ENCODE measurements at regions not wholly inside any gene's neighbourhood (a gene's known extent, or its start where the extent isn't known, plus 50 kb on each side); places are given as distances from the start of the nearest gene placed in this dataset.
"Not testable (repeated sequence)": the region's sequence is repeated elsewhere in the genome, so short reads cannot be mapped to it uniquely, and the experiment has no call there.

DNA sequence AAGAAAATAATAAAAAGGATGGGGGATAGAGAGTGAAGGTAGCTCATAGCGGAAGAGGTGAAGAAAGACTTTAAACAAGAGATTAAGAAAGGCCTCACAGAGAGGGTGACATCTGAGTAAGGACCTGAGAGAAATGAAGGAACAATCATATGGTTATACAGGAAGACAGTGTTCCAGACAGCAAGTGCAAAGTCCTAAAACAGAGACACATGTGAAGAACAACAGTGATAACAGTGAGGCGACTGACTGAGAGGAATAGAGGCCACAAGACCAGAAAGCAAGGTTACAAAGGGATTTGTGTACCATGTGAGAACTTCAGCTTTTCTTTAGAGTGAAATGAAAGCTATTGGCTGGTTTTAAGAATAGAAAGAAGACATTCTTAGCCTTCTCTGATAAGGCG lies 141.6 kb upstream of the PALMD start:
- DNase-seq, result no peak

GRCh38 chr1:99506631-99507030 lies 139.3 kb upstream of the PALMD start:
- DNase-seq, result no peak

DNA sequence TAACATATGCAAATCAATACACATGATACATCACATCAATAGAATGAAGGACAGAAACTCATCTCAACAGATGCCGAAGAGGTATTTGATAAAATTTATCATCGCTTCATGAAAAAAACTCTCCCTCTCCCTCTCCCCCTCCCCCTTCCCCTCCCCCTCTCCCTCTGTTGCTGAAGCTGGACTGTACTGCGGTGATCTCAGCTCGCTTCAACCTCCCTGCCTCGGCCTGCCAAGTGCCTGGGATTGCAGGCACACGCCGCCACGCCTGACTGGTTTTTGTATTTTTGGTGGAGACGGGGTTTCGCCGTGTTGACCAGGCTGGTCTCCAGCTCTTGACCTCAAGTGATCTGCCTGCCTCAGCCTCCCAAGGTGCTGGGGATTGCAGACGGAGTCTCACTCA lies 138.5 kb upstream of the PALMD start:
- DNase-seq, result not testable (repeated sequence)

DNA sequence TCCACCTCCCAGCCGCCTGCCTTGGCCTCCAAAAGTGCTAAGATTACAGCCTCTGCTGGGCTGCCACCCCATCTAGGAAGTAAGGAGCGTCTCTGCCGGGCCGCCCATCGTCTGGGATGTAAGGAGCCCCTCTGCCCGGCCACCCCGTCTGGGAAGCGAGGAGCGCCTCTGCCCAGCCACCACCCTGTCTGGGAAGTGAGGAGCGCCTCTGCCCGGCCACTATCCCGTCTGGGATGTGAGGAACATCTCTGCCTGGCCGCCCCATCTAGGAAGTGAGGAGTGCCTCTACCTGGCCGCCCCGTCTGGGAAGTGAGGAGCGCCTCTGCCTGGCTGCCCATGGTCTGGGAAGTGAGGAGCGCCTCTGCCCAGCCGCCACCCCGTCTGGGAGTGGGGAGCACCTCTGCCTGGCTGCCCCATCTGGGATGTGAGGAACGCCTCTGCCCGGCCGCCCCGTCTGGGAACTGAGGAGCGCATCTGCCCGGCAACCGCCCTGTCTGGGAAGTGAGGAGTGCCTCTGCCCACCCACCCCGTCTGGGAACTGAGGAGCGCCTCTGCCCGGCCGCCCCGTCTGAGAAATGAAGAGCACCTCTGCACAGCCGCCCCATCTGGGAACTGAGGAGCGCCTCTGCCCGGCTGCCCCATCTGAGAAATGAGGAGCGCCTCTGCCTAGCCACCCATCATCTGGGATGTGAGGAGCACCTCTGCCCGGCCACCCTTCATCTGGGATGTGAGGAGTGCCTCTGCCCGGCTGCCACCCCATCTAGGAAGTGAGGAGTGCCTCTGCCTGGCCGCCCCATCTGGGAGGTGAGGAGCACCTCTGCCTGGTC lies 137.8 kb upstream of the PALMD start:
- DNase-seq, result no peak

DNA sequence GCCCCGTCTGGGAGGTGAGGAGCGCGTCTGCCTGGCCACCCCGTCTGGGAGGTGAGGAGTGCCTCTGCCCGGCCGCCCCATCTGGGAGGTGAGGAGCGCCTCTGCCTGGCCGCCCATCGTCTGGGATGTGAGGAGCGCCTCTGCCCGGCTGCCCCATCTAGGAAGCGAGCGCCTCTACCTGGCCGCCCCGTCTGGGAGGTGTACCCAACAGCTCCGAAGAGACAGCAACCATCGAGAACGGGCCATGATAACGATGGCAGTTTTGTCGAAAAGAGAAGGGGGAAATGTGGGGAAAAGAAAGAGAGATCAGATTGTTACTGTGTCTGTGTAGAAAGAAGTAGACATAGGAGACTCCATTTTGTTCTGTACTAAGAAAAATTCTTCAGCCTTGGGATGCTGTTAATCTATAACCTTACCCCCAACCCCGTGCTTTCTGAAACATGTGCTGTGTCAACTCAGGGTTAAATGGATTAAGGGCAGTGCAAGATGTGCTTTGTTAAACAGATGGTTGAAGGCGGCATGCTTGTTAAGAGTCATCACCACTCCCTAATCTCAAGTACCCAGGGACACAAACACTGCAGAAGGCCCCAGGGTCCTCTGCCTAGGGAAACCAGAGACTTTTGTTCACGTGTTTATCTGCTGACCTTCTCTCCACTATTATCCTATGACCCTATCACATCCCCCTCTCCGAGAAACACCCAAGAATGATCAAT lies 137.0 kb upstream of the PALMD start:
- DNase-seq, result peak; percentile 22

GRCh38 chr1:99514823-99515552 lies 130.9 kb upstream of the PALMD start:
- not testable (repeated sequence) for DNase-seq

DNA sequence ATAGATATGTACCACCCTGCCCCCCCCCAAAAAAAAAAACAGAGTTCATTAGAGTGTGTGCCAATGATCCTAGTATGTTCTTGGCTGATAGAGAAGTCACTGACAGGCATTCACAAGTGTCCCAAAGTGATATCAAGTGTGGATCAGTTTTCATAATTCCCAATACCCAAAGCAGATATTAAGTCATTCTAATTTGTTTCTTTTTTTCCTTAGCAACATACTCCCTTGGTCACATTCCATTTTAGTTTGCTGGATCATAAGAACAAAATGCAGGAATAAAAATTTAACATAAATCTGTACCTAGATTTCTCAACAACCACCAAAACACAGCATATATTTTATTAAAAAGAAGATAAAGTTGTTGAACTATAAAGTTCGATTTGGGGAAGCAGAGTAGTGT lies 129.8 kb upstream of the PALMD start:
- no peak for DNase-seq

DNA sequence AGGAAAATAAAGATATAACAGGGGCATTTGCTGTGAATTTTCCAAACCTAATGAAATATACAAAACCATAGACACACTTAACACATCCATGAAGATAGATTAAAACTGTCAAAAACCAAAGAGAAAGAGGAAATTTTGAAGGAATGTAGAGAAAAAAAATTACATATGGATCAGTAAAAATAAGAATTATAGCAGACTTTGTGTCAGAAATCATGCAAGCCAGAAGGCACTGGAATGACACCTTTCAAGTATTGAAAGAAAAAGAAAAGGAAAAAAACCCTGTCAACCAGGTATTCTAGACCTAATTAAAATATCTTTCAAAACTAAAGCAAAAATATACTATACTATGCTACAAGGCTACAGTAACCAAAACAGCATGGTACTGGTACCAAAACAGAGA lies 125.8 kb upstream of the PALMD start:
- DNase-seq, result no peak

DNA sequence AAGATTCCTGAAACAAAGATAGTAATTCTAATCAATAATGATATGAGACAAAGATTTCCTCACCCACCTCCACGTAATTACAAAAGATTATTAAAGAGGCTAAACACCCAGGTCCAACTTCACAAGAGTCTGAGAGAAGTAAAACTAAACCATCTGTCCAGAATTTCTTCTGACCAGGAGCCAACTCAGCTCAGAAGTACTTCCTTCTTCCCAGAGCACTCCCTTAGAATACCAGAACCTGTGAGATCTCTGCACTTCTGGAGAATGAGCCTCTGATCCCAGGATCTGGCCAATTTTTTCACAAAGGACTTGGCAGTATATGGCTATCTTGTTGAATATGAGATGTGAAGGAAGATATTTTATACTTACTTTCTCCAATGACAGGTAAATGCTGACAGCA lies 120.6 kb upstream of the PALMD start:
- no peak for DNase-seq

DNA sequence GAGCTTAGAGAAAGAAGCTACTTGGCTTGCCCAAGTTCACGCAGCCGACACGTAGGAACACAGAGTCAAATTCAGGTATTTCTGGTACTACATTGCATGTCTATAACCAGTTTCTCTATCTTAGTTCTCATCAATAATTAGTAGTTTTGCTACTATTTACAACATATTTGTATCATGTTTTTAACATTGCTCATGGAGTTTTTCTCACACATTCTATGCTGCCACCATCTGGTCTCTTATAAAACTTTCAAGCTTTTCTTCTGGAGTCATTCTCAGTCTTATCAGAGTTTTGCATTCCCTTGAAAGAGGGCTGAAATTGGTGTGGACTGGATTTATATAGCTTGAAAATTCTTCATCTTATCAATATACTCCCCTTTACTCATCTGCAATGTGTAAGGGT lies 118.8 kb upstream of the PALMD start:
- DNase-seq, result no peak

- no peak for DNase-seq
These were observed 118.4 kb upstream of the PALMD start for GRCh38 chr1:99527545-99527944.

DNA sequence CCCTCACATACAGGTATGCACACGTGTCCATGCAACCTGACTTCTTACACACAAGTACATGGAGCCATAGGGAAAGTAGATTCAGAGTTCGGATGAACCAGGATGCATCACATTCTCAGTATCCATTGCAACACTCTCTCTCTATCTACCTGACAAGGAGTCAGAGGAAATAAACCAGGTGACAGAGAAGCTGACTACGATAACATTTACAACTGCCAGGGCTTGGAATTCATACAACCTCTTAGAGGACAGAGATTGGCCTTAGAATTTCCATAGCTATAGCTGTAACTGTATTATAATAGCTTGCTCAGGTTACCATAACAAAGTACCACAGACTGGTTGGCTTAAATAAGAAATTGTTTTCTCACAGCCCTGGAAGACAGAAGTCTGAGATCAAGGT lies 116.9 kb upstream of the PALMD start:
- DNase-seq, result no peak

DNA sequence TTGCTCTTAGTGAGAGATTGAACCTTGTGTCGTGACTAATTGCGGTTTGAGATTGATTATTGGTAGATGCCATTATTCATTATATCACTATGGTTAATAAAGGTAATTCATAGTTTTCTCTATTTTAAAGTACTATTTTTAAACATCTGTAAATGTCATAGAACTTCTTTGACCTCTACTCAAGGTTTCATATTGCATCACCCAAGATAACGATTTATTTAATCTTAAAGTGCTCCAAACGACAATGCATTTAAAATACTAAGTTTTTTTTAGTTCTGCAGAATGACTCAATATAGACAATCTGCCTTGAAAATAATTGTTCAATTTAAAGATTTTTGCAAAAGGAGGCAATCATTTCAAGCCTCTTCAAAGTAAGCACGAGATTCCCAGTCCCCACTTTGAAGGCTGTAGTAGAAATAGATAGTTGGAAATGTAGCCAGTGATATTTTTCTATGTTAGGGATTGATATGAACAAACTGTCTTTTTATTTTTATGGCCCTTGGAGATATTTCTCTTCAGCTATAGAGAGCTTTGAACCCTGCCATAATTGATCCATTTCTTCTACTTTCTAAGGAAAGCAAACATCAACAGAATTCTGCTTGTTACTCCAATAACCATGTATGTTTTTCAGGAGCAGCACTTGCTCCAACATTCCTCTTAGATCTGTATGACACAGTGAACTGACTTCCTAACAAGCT lies 114.2 kb upstream of the PALMD start:
- no peak for DNase-seq

DNA sequence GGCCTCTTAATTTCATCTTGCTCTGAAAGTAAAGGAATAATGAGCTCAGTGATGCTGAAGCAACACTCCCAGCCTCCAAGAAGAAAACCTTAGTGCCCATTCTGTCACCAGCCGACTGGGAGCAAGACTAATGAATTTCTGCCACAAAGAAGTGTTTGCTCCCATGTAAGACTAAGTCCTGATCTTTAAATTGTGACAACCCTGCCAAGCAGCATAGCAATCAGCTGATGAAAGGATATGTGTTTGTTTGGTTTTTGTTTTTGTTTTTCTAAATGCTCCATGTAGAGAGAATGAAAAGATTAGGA lies 113.7 kb upstream of the PALMD start:
- DNase-seq, result no peak

- no peak for DNase-seq
These were observed 111.8 kb upstream of the PALMD start for GRCh38 chr1:99533909-99534637.

- DNase-seq, result no peak
These were observed 111.3 kb upstream of the PALMD start for GRCh38 chr1:99534638-99534930.

DNA sequence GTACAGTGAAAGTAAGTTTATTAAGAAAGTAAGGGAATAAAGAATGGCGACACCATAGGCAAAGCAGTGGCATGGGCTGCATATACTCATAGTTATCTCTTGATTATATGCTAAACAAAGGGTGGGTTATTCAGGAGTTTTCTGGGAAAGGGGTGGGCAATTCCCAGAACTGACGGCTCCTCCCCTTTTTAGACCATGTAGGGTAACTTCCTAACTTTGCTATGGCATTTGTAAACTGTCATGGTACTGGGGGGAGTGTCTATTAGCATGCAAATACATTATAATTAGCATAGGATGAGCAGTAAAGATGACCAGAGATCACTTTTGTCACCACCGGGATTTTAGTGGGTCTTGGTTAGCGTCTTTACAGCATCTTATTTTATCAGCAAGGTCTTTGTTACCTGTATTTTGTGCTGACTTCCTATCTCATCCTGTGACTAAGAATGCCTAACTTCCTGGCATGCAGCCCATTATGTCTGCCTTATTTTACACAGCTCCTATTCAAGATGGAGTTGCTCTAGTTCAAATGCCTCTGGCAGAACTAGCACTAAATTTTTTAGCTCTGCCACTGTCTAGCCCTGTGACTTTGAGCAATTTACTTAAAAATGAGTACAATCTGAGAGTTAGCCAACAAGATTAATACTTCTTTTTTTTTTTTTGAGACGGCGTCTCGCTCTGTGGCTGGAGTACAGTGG lies 110.3 kb upstream of the PALMD start:
- no peak for DNase-seq

GRCh38 chr1:99537886-99538617 lies 107.9 kb upstream of the PALMD start:
- DNase-seq, result no peak

DNA sequence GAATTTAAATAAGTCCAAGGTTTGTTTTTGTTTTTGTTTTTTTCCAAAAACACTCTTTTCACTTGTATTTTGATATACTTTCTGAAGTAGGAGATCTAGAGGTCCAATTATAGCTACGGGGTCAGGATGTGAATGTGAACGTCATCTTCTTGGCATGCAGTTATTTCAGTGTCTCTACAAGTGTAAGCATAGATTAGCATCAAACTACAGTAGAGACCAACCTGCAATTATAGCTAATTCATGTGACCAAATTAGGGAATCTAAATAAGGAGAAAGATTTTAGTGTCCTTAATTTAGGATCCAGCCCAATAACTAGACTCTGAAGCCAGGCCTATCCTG lies 107.3 kb upstream of the PALMD start:
- no peak for DNase-seq

GRCh38 chr1:99539131-99539530 lies 106.8 kb upstream of the PALMD start:
- DNase-seq, result no peak

DNA sequence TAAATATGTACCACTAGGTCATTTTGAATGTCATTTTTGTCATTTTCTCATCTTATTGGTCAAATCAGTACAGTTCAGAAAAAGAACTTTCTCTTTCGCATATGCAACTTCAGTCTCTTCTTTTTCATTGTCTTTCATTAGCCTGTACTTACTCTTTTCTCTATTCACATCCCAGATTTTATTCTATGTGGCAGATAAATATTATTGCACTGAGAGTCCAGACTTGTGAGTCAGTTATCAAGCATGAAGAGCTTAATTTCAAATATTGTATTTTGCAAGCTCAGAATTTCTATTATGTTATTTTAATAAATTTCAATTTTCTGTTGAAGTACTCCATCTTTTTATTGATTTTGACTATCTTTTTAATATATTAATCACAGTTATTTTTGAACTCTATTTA lies 105.2 kb upstream of the PALMD start:
- DNase-seq, result no peak

DNA sequence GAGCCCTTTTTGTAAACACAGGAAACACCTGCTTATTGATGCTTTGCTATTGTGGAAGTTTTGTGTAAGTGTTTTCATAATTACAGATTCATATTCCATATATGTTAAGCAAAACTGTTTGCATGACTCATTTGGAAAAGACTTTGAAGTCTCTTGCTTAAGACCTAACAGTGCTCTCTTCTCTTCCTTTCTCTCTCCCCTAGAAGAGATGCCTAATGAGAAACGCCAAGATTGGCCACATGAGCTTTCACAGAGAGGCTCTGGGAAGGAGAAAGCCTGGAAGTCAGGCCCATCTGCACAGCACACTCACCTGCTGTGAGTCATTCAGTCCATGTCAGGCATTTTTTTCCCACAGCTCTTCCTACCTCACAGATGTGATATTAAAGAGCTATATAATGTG lies 101.6 kb upstream of the PALMD start:
- DNase-seq, result peak; percentile 48

Data from NCI-H2171 (cell line).